Liver (tissue), 8 donors: ENCODE measurements at regions not wholly inside any gene's neighbourhood (a gene's known extent, or its start where the extent isn't known, plus 50 kb on each side); places are given as distances from the start of the nearest gene placed in this dataset.

Experiments used
- DNase-seq: peaks from one replicate; pipeline ENCODE4 v3.0.0-alpha.2; 2017; ENCODE audit warnings: low spot score
- H3K27ac ChIP-seq, 2 donors: one replicate each; pipeline ENCODE4 v1.7.0; 2013; ENCODE audit warnings: inconsistent platforms in 2 of 2, low read length in 2 of 2, control low read depth in 1 of 2, low read depth in 1 of 2, mild to moderate bottlenecking in 1 of 2
- H3K27me3 ChIP-seq, 4 donors: one replicate each; pipeline versions ENCODE4 v1.6.1 to v1.7.0; 2013; ENCODE audit warnings: low read length in 3 of 4, inconsistent platforms in 1 of 4, mild to moderate bottlenecking in 1 of 4, moderate library complexity in 1 of 4; ENCODE audit not compliant: control insufficient read depth in 4 of 4, insufficient read depth in 4 of 4
- H3K36me3 ChIP-seq, 4 donors: one replicate each; pipeline versions ENCODE4 v1.6.1 to v1.7.0; 2013; ENCODE audit warnings: low read length in 3 of 4, mild to moderate bottlenecking in 3 of 4, low read depth in 1 of 4, moderate library complexity in 1 of 4; ENCODE audit not compliant: control insufficient read depth in 4 of 4, insufficient read depth in 3 of 4
- H3K4me1 ChIP-seq, 4 donors: one replicate each; pipeline versions ENCODE4 v1.6.1 to v1.7.0; 2013; ENCODE audit warnings: low read length in 3 of 4, mild to moderate bottlenecking in 3 of 4, moderate library complexity in 1 of 4; ENCODE audit not compliant: control insufficient read depth in 4 of 4, insufficient read depth in 4 of 4
- H3K4me3 ChIP-seq, 3 donors: one replicate each; pipeline versions ENCODE4 v1.6.1 to v1.7.0; 2013; ENCODE audit warnings: low read length in 3 of 3, control low read depth in 1 of 3, low read depth in 1 of 3, mild to moderate bottlenecking in 1 of 3
- H3K9ac ChIP-seq, 2 donors: one replicate each; pipeline ENCODE4 v1.7.0; 2013; ENCODE audit warnings: low read length in 2 of 2, mild to moderate bottlenecking in 2 of 2, moderate library complexity in 2 of 2, control low read depth in 1 of 2, low read depth in 1 of 2
- H3K9me3 ChIP-seq, 4 donors: one replicate each; pipeline versions ENCODE4 v1.6.1 to v1.7.0; 2013; ENCODE audit warnings: low read length in 3 of 4; ENCODE audit not compliant: control insufficient read depth in 4 of 4
- ATF3 ChIP-seq: IDR thresholded peaks from 2 replicates; pipeline ENCODE4 v1.6.1; 2016; ENCODE audit warnings: antibody characterized with exemption
- EGR1 ChIP-seq, 2 donors: IDR thresholded peaks; 2 replicates each; pipeline ENCODE4 v1.6.1; 2016 to 2018; ENCODE audit warnings: antibody characterized with exemption in 2 of 2, low read depth in 2 of 2
- FOXA1 ChIP-seq: IDR thresholded peaks from 2 replicates; pipeline ENCODE4 v1.6.1; 2016; ENCODE audit warnings: antibody characterized with exemption
- FOXA2 ChIP-seq: IDR thresholded peaks from 2 replicates; pipeline ENCODE4 v1.6.1; 2016; ENCODE audit warnings: antibody characterized with exemption
- GABPA ChIP-seq, 2 donors: IDR thresholded peaks in 1 of 2; conservative IDR thresholded peaks in 1 of 2; 2 replicates each; pipeline ENCODE4 v1.6.1; 2016; ENCODE audit warnings: antibody characterized with exemption in 2 of 2, mild to moderate bottlenecking in 1 of 2, moderate library complexity in 1 of 2
- HNF4A ChIP-seq, 2 donors: conservative IDR thresholded peaks; 2 replicates each; pipeline ENCODE4 v1.6.1; 2016; ENCODE audit warnings: antibody characterized with exemption in 2 of 2, mild to moderate bottlenecking in 2 of 2
- HNF4G ChIP-seq: IDR thresholded peaks from 2 replicates; pipeline ENCODE4 v1.6.1; 2016; ENCODE audit warnings: antibody characterized with exemption
- JUND ChIP-seq, 2 donors: IDR thresholded peaks; 2 replicates each; pipeline ENCODE4 v1.6.1; 2016; ENCODE audit warnings: antibody characterized with exemption in 2 of 2
- NR2F2 ChIP-seq: IDR thresholded peaks from 2 replicates; pipeline ENCODE4 v1.6.1; 2016; ENCODE audit warnings: antibody characterized with exemption
- RAD21 ChIP-seq, 2 donors: IDR thresholded peaks; 2 replicates each; pipeline ENCODE4 v1.6.1; 2016; ENCODE audit warnings: antibody characterized with exemption in 2 of 2, mild to moderate bottlenecking in 2 of 2
- RXRA ChIP-seq, 2 donors: IDR thresholded peaks; 2 replicates each; pipeline ENCODE4 v1.6.1; 2017 to 2018; ENCODE audit warnings: antibody characterized with exemption in 2 of 2, mild to moderate bottlenecking in 1 of 2
- SP1 ChIP-seq: IDR thresholded peaks from 2 replicates; pipeline ENCODE4 v1.6.1; 2018; ENCODE audit warnings: antibody characterized with exemption, mild to moderate bottlenecking
- TAF1 ChIP-seq: conservative IDR thresholded peaks from 2 replicates; pipeline ENCODE4 v1.6.1; 2016; ENCODE audit warnings: antibody characterized with exemption, mild to moderate bottlenecking
- YY1 ChIP-seq: IDR thresholded peaks from 2 replicates; pipeline ENCODE4 v1.6.1; 2016; ENCODE audit warnings: antibody characterized with exemption, mild to moderate bottlenecking
- WGBS: extraction: QIAGEN DNeasy Blood & Tissue Kit; methylation state at CpG from one replicate; pipeline ENCODE4 v1.1.7; 2013; 5-methylcytosine and 5-hydroxymethylcytosine counted together
- TF ChIP-seq, protein P1 (sequence below): IDR thresholded peaks from 2 replicates; pipeline ENCODE4 v1.6.1; 2016; ENCODE audit warnings: antibody characterized with exemption
- TF ChIP-seq, protein P2 (sequence below): IDR thresholded peaks from 2 replicates; pipeline ENCODE4 v1.6.1; 2016; ENCODE audit warnings: antibody characterized with exemption
- TF ChIP-seq, protein P3 (sequence below): fragments of 150-350 bp; IDR thresholded peaks from 2 replicates; pipeline ENCODE4 v1.5.1; 2017; ENCODE audit warnings: improper control_type of control experiment, low read depth, low read length; ENCODE audit not compliant: missing input control
- TF ChIP-seq, protein P4 (sequence below): IDR thresholded peaks from 2 replicates; pipeline ENCODE4 v1.6.1; 2016; ENCODE audit warnings: antibody characterized with exemption, mild to moderate bottlenecking
- donor health status: healthy.
- donor health status: healthy.
- donor health status: healthy.
- donor health status: healthy.
- donor health status: healthy.

- TF ChIP-seq JUND (IDR thresholded peaks at IDR 0.05) (no peak), FOXA1 (no peak), HNF4A (conservative IDR thresholded peaks at IDR 0.05) (no peak), SP1 (no peak), RXRA (IDR thresholded peaks at IDR 0.05) (no peak), RAD21 (IDR thresholded peaks at IDR 0.05) (no peak), NR2F2 (no peak), HNF4G (no peak), FOXA2 (no peak), TAF1 (no peak), EGR1 (IDR thresholded peaks at IDR 0.05; ENCODE audit: low read depth in 2 of 2) (no peak), YY1 (no peak), GABPA (IDR thresholded peaks at IDR 0.05 in 1 of 2, conservative IDR thresholded peaks at IDR 0.05 in 1 of 2) (no peak), ATF3 (no peak)
- TF ChIP-seq, protein P1, sequence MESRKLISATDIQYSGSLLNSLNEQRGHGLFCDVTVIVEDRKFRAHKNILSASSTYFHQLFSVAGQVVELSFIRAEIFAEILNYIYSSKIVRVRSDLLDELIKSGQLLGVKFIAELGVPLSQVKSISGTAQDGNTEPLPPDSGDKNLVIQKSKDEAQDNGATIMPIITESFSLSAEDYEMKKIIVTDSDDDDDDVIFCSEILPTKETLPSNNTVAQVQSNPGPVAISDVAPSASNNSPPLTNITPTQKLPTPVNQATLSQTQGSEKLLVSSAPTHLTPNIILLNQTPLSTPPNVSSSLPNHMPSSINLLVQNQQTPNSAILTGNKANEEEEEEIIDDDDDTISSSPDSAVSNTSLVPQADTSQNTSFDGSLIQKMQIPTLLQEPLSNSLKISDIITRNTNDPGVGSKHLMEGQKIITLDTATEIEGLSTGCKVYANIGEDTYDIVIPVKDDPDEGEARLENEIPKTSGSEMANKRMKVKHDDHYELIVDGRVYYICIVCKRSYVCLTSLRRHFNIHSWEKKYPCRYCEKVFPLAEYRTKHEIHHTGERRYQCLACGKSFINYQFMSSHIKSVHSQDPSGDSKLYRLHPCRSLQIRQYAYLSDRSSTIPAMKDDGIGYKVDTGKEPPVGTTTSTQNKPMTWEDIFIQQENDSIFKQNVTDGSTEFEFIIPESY: no peak
- TF ChIP-seq, protein P2, sequence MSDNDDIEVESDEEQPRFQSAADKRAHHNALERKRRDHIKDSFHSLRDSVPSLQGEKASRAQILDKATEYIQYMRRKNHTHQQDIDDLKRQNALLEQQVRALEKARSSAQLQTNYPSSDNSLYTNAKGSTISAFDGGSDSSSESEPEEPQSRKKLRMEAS: no peak
- TF ChIP-seq, protein P3, sequence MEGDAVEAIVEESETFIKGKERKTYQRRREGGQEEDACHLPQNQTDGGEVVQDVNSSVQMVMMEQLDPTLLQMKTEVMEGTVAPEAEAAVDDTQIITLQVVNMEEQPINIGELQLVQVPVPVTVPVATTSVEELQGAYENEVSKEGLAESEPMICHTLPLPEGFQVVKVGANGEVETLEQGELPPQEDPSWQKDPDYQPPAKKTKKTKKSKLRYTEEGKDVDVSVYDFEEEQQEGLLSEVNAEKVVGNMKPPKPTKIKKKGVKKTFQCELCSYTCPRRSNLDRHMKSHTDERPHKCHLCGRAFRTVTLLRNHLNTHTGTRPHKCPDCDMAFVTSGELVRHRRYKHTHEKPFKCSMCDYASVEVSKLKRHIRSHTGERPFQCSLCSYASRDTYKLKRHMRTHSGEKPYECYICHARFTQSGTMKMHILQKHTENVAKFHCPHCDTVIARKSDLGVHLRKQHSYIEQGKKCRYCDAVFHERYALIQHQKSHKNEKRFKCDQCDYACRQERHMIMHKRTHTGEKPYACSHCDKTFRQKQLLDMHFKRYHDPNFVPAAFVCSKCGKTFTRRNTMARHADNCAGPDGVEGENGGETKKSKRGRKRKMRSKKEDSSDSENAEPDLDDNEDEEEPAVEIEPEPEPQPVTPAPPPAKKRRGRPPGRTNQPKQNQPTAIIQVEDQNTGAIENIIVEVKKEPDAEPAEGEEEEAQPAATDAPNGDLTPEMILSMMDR: no peak
- TF ChIP-seq, protein P4, sequence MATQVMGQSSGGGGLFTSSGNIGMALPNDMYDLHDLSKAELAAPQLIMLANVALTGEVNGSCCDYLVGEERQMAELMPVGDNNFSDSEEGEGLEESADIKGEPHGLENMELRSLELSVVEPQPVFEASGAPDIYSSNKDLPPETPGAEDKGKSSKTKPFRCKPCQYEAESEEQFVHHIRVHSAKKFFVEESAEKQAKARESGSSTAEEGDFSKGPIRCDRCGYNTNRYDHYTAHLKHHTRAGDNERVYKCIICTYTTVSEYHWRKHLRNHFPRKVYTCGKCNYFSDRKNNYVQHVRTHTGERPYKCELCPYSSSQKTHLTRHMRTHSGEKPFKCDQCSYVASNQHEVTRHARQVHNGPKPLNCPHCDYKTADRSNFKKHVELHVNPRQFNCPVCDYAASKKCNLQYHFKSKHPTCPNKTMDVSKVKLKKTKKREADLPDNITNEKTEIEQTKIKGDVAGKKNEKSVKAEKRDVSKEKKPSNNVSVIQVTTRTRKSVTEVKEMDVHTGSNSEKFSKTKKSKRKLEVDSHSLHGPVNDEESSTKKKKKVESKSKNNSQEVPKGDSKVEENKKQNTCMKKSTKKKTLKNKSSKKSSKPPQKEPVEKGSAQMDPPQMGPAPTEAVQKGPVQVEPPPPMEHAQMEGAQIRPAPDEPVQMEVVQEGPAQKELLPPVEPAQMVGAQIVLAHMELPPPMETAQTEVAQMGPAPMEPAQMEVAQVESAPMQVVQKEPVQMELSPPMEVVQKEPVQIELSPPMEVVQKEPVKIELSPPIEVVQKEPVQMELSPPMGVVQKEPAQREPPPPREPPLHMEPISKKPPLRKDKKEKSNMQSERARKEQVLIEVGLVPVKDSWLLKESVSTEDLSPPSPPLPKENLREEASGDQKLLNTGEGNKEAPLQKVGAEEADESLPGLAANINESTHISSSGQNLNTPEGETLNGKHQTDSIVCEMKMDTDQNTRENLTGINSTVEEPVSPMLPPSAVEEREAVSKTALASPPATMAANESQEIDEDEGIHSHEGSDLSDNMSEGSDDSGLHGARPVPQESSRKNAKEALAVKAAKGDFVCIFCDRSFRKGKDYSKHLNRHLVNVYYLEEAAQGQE: no peak
Observed at GRCh38 chr14:57150449-57150848, 118.3 kb downstream of the EXOC5 start.

DNA sequence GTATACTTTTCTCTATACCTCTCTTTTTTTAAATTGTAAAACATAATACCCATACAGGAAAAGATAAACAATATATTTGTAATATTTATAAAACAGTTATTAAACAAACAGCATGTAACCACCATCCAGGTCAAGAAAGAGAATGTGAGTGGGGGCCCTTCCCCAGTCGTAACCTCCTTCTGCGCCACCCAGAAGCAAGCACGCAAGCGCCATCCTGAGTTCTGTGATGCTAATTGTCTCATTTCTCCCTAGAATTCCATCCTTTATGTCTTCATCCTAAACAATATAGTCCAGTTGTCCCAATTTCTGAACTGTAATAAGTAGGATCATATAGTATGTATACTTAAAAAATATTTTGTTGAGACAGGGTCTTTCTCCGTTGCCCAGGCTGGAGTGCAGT is 129.5 kb downstream of the EXOC5 start:
- DNase-seq: no peak
- Histone ChIP-seq H3K4me1 (no peaks in the 10 kb centered on the region), H3K4me3 (no peak overlapping the region), H3K9me3 (no peaks in the 10 kb centered on the region), H3K27me3 (peaks cover 0 to 4% (median 0%) of the 10 kb centered on the region in 4 donors), H3K36me3 (no peaks in the 10 kb centered on the region), H3K27ac (no peak overlapping the region), H3K9ac (no peak overlapping the region)
- WGBS: 87% methylated on average over 5 of the region's 5 CpGs
- TF ChIP-seq ATF3 (no peak), EGR1 (IDR thresholded peaks at IDR 0.05; ENCODE audit: low read depth in 2 of 2) (no peak), FOXA2 (no peak), FOXA1 (no peak), HNF4G (no peak), RAD21 (IDR thresholded peaks at IDR 0.05) (no peak)
- TF ChIP-seq, protein P2: no peak
- TF ChIP-seq, protein P3: no peak

More at GRCh38 chr14:57150449-57150848, 118.3 kb downstream of the EXOC5 start:
- Histone ChIP-seq H3K4me3 (no peak overlapping the region), H3K36me3 (no peaks in the 10 kb centered on the region), H3K4me1 (no peaks in the 10 kb centered on the region), H3K9ac (no peak overlapping the region), H3K27ac (no peak overlapping the region), H3K27me3 (no peaks in the 10 kb centered on the region), H3K9me3 (no peaks in the 10 kb centered on the region)
- DNase-seq: no peak
- 88% methylated on average over 5 of the region's 5 CpGs for WGBS
